HEK293T (cell line): ENCODE measurements at regions not wholly inside any gene's neighbourhood (a gene's known extent, or its start where the extent isn't known, plus 50 kb on each side); places are given as distances from the start of the nearest gene placed in this dataset.

Experiments
- CTCF ChIA-PET: fragments of 350-600 bp; formaldehyde crosslinking; extraction: SDS; loops from one replicate; lab custom pipeline; 2021; ENCODE audit warnings: antibody characterized with exemption, inconsistent platforms; lab: Yijun Ruan, JAX
- POLR2A ChIA-PET: fragments of 350-600 bp; formaldehyde crosslinking; extraction: SDS; loops from one replicate; lab custom pipeline; 2020; ENCODE audit warnings: antibody characterized with exemption, inconsistent platforms; lab: Yijun Ruan, JAX
- DNase-seq: peaks from one replicate; pipeline ENCODE4 v3.0.0; 2012; ENCODE audit warnings: mixed read lengths; ENCODE audit errors: extremely low spot score
- ARNT ChIP-seq: fragments of 450-650 bp; IDR thresholded peaks from 2 replicates; pipeline ENCODE4 v1.6.1; 2017; ENCODE audit warnings: mild to moderate bottlenecking
- BHLHE40 ChIP-seq: fragments of 450-650 bp; IDR thresholded peaks from 2 replicates; pipeline ENCODE4 v1.6.1; 2016; ENCODE audit warnings: mild to moderate bottlenecking, moderate library complexity, borderline replicate concordance
- CTBP1 ChIP-seq: fragments of 450-650 bp; IDR thresholded peaks from 2 replicates; pipeline ENCODE4 v1.6.1; 2016; ENCODE audit warnings: borderline replicate concordance
- ELF4 ChIP-seq: fragments of 450-650 bp; IDR thresholded peaks from 2 replicates; pipeline ENCODE4 v1.6.1; 2017; ENCODE audit warnings: antibody characterized with exemption
- FOXA1 ChIP-seq: fragments of 450-650 bp; IDR thresholded peaks from 2 replicates; pipeline ENCODE4 v1.6.1; 2016; ENCODE audit warnings: mild to moderate bottlenecking
- FOXK2 ChIP-seq: fragments of 450-650 bp; IDR thresholded peaks from 2 replicates; pipeline ENCODE4 v1.6.1; 2016; ENCODE audit warnings: mild to moderate bottlenecking
- FOXM1 ChIP-seq: fragments of 450-650 bp; IDR thresholded peaks from 2 replicates; pipeline ENCODE4 v1.6.1; 2017; ENCODE audit warnings: mild to moderate bottlenecking, borderline replicate concordance
- HDGF ChIP-seq: fragments of 450-650 bp; IDR thresholded peaks from 2 replicates; pipeline ENCODE4 v1.6.1; 2017; ENCODE audit warnings: antibody characterized with exemption, borderline replicate concordance
- L3MBTL2 ChIP-seq: fragments of 450-650 bp; conservative IDR thresholded peaks from 2 replicates; pipeline ENCODE4 v1.6.1; 2016; ENCODE audit warnings: mild to moderate bottlenecking
- LEF1 ChIP-seq: fragments of 450-650 bp; IDR thresholded peaks from 2 replicates; pipeline ENCODE4 v1.6.1; 2017; ENCODE audit warnings: mild to moderate bottlenecking, borderline replicate concordance
- NFRKB ChIP-seq: fragments of 450-650 bp; IDR thresholded peaks from 2 replicates; pipeline ENCODE4 v1.6.1; 2016; ENCODE audit warnings: mild to moderate bottlenecking, moderate library complexity
- SP1 ChIP-seq: fragments of 450-650 bp; IDR thresholded peaks from 2 replicates; pipeline ENCODE4 v1.6.1; 2017
- SUZ12 ChIP-seq: fragments of 450-650 bp; IDR thresholded peaks from 2 replicates; pipeline ENCODE4 v1.6.1; 2016; ENCODE audit warnings: mild to moderate bottlenecking
- TARDBP ChIP-seq: fragments of 450-650 bp; IDR thresholded peaks from 2 replicates; pipeline ENCODE4 v1.6.1; 2016
- ZNF384 ChIP-seq: fragments of 450-650 bp; IDR thresholded peaks from 2 replicates; pipeline ENCODE4 v1.6.1; 2016
- TF ChIP-seq, protein P1 (sequence below): fragments of 450-650 bp; IDR thresholded peaks from 2 replicates; pipeline ENCODE4 v1.6.1; 2016

DNA sequence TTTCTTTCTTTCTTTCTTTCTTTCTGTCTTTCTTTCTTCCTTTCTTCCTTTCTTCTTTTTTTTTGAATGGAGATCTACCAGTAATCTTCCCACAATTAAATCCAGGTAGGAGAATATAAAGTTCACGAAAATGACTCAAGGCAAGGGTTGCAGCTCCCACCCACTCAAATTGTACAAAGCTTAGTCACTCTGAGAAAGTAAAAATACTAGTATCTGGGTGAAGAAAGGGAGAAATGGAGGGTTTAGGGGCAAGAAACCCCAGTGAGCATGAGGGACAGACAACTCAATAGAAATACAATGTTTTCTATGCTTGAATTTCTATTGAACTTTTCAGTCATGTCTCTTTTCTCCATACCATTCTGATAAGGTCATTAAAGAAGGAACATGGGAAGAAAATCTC lies 200.8 kb downstream of the GATA3 start:
- TF ChIP-seq TARDBP (no peak), FOXK2 (no peak)
- POLR2A ChIA-PET = no interaction called here
- no peak for DNase-seq
- CTCF ChIA-PET = no interaction called here

DNA sequence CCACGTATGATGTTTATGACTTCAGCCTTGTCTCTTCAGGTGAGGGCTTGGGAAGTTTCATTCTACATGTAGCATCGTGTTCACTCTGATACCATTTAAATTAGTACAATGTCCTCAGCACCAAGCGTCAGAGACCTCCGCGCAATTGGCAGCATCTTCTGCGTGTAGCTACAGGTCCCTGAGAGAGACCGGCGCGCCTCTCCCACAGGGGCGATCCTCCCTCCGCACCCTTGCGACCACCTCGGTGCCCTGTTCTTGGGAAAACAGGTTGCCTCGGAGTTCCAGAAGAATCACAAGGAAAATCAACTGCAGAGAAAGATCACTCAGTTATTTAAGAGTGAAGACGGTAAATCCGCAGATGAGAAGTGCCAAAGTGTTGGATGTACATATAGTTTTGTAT lies 206.2 kb downstream of the GATA3 start:
- ChIA-PET CTCF (no interaction called here), POLR2A (no interaction called here)
- TF ChIP-seq LEF1 (no peak), CTBP1 (no peak), SP1 (no peak), FOXM1 (no peak), FOXA1 (no peak), ELF4 (no peak), NFRKB (no peak), HDGF (no peak), SUZ12 (no peak), BHLHE40 (no peak), ARNT (no peak), FOXK2 (no peak), TARDBP (no peak), L3MBTL2 (no peak), ZNF384 (no peak)
- TF ChIP-seq, protein P1, sequence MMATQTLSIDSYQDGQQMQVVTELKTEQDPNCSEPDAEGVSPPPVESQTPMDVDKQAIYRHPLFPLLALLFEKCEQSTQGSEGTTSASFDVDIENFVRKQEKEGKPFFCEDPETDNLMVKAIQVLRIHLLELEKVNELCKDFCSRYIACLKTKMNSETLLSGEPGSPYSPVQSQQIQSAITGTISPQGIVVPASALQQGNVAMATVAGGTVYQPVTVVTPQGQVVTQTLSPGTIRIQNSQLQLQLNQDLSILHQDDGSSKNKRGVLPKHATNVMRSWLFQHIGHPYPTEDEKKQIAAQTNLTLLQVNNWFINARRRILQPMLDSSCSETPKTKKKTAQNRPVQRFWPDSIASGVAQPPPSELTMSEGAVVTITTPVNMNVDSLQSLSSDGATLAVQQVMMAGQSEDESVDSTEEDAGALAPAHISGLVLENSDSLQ = no peak
- no peak for DNase-seq

DNA sequence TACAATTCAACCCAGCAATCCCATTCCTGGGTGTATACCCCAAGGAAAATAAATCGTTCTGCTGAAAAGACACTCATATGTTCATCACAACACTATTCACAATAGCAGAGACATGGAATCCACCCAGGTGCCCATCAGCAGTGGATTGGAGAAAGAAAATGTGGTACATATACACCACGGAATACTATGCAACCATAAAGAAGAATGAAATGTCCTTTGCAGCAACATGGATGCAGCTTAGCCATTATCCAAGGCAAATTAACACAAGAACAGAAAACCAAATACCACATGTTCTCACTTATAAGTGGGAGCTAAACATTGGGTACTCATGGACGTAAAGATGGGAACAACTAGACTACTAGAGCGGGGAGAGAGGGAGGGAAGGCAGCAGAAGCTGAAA lies 207.8 kb downstream of the GATA3 start:
- DNase-seq = no peak
- no peak for TF ChIP-seq ZNF384
- TF ChIP-seq HDGF = no peak
- no peak for TF ChIP-seq CTBP1
- TF ChIP-seq SP1 = no peak
- no peak for TF ChIP-seq L3MBTL2
- TF ChIP-seq, protein P1 = no peak
- CTCF ChIA-PET = no interaction called here
- POLR2A ChIA-PET = no interaction called here

DNA sequence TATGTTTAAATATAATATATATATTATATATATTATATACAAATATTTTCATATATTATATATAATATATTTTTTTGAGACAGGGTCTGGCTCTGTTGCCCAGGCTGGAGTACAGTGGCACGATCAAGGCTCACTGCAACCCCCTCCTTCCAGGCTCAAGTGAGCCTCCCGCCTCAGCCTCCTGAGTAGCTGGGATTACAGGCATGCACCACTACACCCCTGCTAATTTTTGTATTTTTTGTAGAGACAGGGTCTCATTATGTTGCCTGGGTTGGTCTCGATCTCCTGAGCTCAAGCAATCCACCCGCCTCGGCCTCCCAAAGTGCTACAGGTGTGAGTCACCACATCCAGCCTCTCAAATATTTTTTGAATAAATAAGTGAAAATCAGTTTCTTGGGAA lies 215.5 kb downstream of the GATA3 start:
- ChIA-PET POLR2A (no interaction called here), CTCF (no interaction called here)
- TF ChIP-seq ELF4 (no peak), SUZ12 (no peak), LEF1 (no peak), CTBP1 (no peak), L3MBTL2 (no peak), FOXK2 (no peak), HDGF (no peak), BHLHE40 (no peak), ZNF384 (no peak), TARDBP (no peak), ARNT (no peak)
- TF ChIP-seq, protein P1 = no peak
- DNase-seq = no peak

DNA sequence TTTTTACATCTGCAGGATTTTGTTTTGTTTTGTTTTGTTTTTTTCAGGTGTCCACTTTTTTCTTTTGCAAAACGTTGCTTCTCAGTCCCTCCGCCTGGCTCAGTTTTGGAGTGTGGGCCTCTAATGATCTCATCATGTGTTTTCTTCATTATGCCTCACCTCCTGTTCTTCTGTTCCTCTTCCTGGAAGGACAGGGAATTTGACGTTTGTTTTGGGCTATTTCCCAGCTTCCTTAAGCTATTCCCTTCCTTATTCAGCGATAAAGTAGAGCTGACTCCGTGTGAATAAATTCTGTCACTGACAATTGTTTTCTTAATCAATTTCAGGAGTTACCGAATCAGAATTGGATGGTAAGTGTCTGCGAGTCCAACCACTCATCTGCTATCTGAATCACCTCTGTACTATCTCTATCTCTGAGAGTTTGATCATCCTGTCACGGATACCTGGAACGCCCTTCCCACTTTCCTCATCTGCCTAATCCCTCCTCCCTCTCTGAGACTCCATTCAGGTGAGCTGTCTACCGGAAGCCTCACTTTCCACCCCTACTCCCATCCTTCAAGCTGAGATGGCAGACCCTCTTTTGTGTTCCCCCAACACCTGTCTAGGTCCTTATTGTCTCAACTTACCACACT lies 218.4 kb downstream of the GATA3 start:
- POLR2A ChIA-PET = interaction anchor here (1.4 kb wide), 1 partner anchor 16 kb away, joined by 3 read pairs; no protein-coding TSS in a partner anchor
- no peak for TF ChIP-seq BHLHE40
- no peak for TF ChIP-seq ARNT
- TF ChIP-seq FOXK2 = no peak
- TF ChIP-seq, protein P1 = no peak
- TF ChIP-seq TARDBP = no peak
- no peak for TF ChIP-seq FOXA1
- no peak for TF ChIP-seq NFRKB
- TF ChIP-seq L3MBTL2 = no peak
- TF ChIP-seq LEF1 = no peak
- TF ChIP-seq CTBP1 = no peak
- TF ChIP-seq ELF4 = no peak
- no peak for TF ChIP-seq SUZ12
- no peak for TF ChIP-seq FOXM1
- TF ChIP-seq SP1 = no peak
- TF ChIP-seq HDGF = no peak
- no peak for TF ChIP-seq ZNF384
- CTCF ChIA-PET = no interaction called here
- DNase-seq = no peak

DNA sequence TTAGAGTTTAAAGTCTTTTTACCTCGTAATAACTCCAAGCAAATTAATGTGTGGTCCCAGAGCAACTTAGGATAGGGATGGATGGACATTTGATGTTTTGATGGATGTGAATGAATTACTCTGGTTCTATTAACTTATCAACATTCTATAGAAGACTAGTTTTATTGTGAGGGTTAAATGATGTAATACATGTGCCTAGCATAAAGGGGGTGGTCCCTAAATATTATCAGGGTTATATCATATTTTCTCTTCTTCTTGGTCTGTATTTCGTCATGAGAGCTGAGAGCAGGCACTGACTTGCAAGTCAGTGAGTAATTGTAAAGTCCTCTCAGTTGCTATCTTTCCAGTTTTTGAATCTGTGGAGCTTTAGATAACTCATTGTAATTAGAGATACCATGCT lies 219.3 kb downstream of the GATA3 start:
- DNase-seq = no peak
- ChIA-PET POLR2A (interaction anchor here (1.4 kb wide), 1 partner anchor 15 kb away, joined by 3 read pairs; no protein-coding TSS in a partner anchor), CTCF (no interaction called here)
- TF ChIP-seq ARNT = no peak
- TF ChIP-seq TARDBP = no peak
- TF ChIP-seq BHLHE40 = no peak
- no peak for TF ChIP-seq SUZ12
- TF ChIP-seq, protein P1 = no peak
- TF ChIP-seq FOXA1 = no peak
- TF ChIP-seq ELF4 = no peak
- TF ChIP-seq ZNF384 = no peak
- no peak for TF ChIP-seq SP1
- no peak for TF ChIP-seq HDGF
- TF ChIP-seq LEF1 = no peak
- no peak for TF ChIP-seq NFRKB
- TF ChIP-seq CTBP1 = no peak
- no peak for TF ChIP-seq FOXK2
- TF ChIP-seq L3MBTL2 = no peak
- TF ChIP-seq FOXM1 = no peak
